Heart left ventricle (tissue), 16 donors: ENCODE measurements at regions not wholly inside any gene's neighbourhood (a gene's known extent, or its start where the extent isn't known, plus 50 kb on each side); places are given as distances from the start of the nearest gene placed in this dataset.

Source experiments
- ATAC-seq, 4 donors: fragments of 200-7000 bp; cut with Tn5 transposase; one replicate each; pipeline ENCODE4 v1.9.1; 2020 to 2022; ENCODE audit warnings: moderate library complexity in 4 of 4, mild to moderate bottlenecking in 3 of 4, moderate number of reproducible peaks in 1 of 4
- DNase-seq, 5 donors: peaks; one replicate each; pipeline ENCODE4 v3.0.0-alpha.2; 2020
- H3K27ac ChIP-seq, 12 donors: fragments of 200-600 bp; sonication (generic) in 4 of 12; one replicate each; pipeline versions ENCODE4 v1.5.0 to v1.8.0; 2016 to 2022; ENCODE audit warnings: mild to moderate bottlenecking in 2 of 12
- H3K27me3 ChIP-seq, 9 donors: fragments of 200-600 bp; sonication (generic) in 2 of 9; one replicate each; pipeline versions ENCODE4 v1.5.1 to v1.8.0; 2016 to 2022; ENCODE audit warnings: mild to moderate bottlenecking in 3 of 9
- H3K36me3 ChIP-seq, 9 donors: fragments of 200-600 bp; sonication (generic) in 2 of 9; one replicate each; pipeline versions ENCODE4 v1.5.0 to v1.8.0; 2018 to 2022; ENCODE audit warnings: mild to moderate bottlenecking in 2 of 9
- H3K4me1 ChIP-seq, 12 donors: fragments of 200-600 bp; sonication (generic) in 4 of 12; one replicate each; pipeline versions ENCODE4 v1.5.0 to v1.8.0; 2016 to 2022; ENCODE audit warnings: mild to moderate bottlenecking in 3 of 12
- H3K4me3 ChIP-seq, 12 donors: fragments of 200-600 bp; sonication (generic) in 4 of 12; one replicate each; pipeline versions ENCODE4 v1.5.0 to v1.8.0; 2017 to 2022; ENCODE audit warnings: mild to moderate bottlenecking in 9 of 12, moderate library complexity in 4 of 12
- H3K9me3 ChIP-seq, 12 donors: fragments of 200-600 bp; sonication (generic) in 4 of 12; one replicate each; pipeline versions ENCODE4 v1.5.0 to v1.8.0; 2016 to 2022; ENCODE audit warnings: mild to moderate bottlenecking in 1 of 12
- POLR2A ChIP-seq, 2 donors: fragments of 450-650 bp; IDR thresholded peaks; one replicate each; pipeline ENCODE4 v1.6.1; 2017; ENCODE audit warnings: antibody characterized with exemption in 2 of 2, mild to moderate bottlenecking in 2 of 2, moderate library complexity in 2 of 2
- WGBS, 4 donors: extraction: QIAGEN DNeasy Blood & Tissue Kit in 2 of 4; methylation state at CpG; one replicate each; pipeline versions ENCODE4 v1.1.5 to v1.1.7; 2013 to 2018; 5-methylcytosine and 5-hydroxymethylcytosine counted together
- intact Hi-C, 10 donors: fragments of 100-400 bp; cut with DNase I; formaldehyde crosslinking; loops; one replicate each; pipeline versions ENCODE4 v1.11.1 to v1.14.2; 2022
- TF ChIP-seq, protein P1 (sequence below), 12 donors: fragments of 200-600 bp; sonication (generic) in 4 of 12; IDR thresholded peaks; one replicate each; pipeline versions ENCODE4 v1.5.0 to v1.8.0; 2018 to 2022; ENCODE audit warnings: antibody characterized with exemption in 12 of 12, mild to moderate bottlenecking in 5 of 12
- donor health status: ischemic (EF 13 %, LVEDD 7.1; RV severe dilation, severe dysfunction).
- donor health status: healthy with polysubstance abuse.
- donor health status: DM: no; HTN: yes; CAD: no.
- donor health status: DM: no; HTN: no; CAD: no.
- donor health status: ischemic (EF 25% LVEDD 6.9; RV normal size, moderate dysfunction).
- donor health status: ischemic (EF 25% LVEDD 5.7; RV mildly dilated, moderate dysfunction).
- donor health status: healthy.
- donor health status: DM: yes; HTN: yes; CAD: no.
- donor health status: ischemic (EF 35%, LVEDD 5.7; RV mildly dilated, moderate dysfunction).
- donor health status: nonischemic (EF 11% LVEDD 7.7; RV severe dilation, severe dysfunction).
- donor health status: DM: yes; HTN: yes; CAD: no.
- donor health status: PGD.
- donor health status: ischemic (EF 29% LVEDD 5.4; RV normal size, mild dysfunction).
- donor health status: nonischemic (EF 23%, LVEDD 6.1; RV moderate dilation, normal function).

DNA sequence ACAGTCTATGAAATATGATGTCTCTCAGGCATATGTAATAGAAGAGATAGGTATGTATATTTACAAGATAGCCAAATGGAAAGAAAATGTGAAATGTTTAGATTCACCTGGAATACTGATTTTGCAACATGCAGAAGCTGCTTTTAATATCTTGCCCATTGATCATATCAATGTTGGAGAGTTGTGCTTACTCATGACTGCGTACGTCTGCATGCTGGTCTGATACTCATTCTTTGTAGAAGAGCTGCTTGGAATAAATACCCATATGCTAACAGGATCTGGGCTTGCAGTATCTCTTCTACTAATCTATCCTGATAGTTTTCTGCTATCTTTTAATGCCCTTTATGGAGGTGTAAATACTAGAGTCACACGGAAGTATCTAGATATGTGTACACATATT is 120.6 kb upstream of the FOXP2 start:
- DNase-seq (no peak), ATAC-seq (no peak)
- H3K9me3 ChIP-seq = peaks cover 0 to 3% (median 0%) of the 10 kb centered on the region in 12 donors
- H3K27me3 ChIP-seq = no peaks in the 10 kb centered on the region
- 81 to 89% (median 88%) methylated on average over 3 of the region's 3 CpGs for WGBS, 4 donors
- no peak overlapping the region for H3K27ac ChIP-seq
- H3K4me1 ChIP-seq = no peaks in the 10 kb centered on the region
- H3K36me3 ChIP-seq = no peaks in the 10 kb centered on the region
- intact Hi-C loops = no loop called here
- no peak for TF ChIP-seq POLR2A (IDR thresholded peaks at IDR 0.05)
- TF ChIP-seq, protein P1, sequence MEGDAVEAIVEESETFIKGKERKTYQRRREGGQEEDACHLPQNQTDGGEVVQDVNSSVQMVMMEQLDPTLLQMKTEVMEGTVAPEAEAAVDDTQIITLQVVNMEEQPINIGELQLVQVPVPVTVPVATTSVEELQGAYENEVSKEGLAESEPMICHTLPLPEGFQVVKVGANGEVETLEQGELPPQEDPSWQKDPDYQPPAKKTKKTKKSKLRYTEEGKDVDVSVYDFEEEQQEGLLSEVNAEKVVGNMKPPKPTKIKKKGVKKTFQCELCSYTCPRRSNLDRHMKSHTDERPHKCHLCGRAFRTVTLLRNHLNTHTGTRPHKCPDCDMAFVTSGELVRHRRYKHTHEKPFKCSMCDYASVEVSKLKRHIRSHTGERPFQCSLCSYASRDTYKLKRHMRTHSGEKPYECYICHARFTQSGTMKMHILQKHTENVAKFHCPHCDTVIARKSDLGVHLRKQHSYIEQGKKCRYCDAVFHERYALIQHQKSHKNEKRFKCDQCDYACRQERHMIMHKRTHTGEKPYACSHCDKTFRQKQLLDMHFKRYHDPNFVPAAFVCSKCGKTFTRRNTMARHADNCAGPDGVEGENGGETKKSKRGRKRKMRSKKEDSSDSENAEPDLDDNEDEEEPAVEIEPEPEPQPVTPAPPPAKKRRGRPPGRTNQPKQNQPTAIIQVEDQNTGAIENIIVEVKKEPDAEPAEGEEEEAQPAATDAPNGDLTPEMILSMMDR (IDR thresholded peaks at IDR 0.05) = no peak
- no peak overlapping the region for H3K4me3 ChIP-seq

DNA sequence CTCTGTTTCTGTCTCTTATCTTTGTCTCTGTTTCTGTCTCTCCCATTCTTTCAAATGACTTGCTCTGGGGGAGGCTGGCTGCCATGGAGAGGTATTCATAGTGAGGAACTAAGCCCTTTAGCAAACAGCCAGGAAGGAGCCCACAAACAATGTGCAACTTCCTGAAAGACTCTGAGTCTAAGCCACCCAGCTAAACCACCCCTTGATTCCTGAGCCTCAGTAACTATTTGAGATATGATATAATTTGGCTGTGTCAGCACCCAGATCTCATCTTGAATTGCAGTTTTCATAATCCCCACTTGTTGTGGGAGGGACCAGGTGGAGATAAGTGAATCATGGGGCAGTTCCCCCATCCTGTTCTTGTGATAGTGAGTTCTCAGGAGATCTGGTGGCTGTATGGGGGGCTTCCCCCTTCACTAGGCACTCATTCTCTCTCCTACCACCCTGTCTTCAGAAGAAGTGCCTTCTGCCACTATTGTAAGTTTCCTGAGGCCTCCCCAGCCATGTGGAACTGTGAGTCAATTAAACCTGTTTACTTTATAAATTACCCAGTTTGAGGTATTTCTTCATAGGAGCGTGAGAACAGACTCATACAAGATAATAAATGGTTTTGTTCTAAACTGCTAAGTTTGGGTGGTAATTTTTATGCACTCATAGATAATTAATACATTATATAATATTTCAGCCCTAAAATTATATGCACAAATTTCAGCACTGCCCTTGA is 121.2 kb upstream of the FOXP2 start:
- intact Hi-C loops = no loop called here
- no peaks in the 10 kb centered on the region for H3K27me3 ChIP-seq
- H3K9me3 ChIP-seq = peaks cover 0 to 3% (median 0%) of the 10 kb centered on the region in 12 donors
- DNase-seq = no peak
- no peak overlapping the region for H3K4me3 ChIP-seq
- ATAC-seq = no peak
- H3K4me1 ChIP-seq = no peaks in the 10 kb centered on the region
- 84 to 90% (median 86%) methylated on average over 1 of the region's 1 CpG for WGBS, 4 donors
- no peak overlapping the region for H3K27ac ChIP-seq
- H3K36me3 ChIP-seq = no peaks in the 10 kb centered on the region
- no peak for TF ChIP-seq POLR2A (IDR thresholded peaks at IDR 0.05)
- TF ChIP-seq, protein P1 (IDR thresholded peaks at IDR 0.05) = no peak

DNA sequence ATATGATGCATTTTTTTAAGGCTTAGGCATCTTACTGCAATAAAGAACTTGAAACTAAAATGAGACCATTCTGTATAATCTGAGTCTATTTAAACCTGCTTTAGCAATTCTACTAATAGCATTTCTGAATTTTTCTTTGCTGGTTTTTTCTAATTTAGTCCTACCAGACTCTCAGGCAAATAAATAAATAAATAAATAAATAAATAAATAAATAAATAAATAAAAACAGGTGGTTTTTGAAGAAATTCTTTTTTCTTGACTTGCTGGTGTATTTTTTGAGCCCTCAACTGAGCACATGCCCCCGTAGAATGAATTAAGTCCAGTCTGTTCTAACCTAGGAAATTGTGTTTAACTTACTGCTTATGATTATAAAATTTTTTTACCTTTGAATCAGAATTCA is 134.7 kb upstream of the FOXP2 start:
- DNase-seq = no peak
- 87 to 92% (median 89%) methylated on average over 1 of the region's 1 CpG for WGBS, 4 donors
- Histone ChIP-seq H3K4me1 (no peaks in the 10 kb centered on the region), H3K27ac (no peak overlapping the region), H3K9me3 (no peaks in the 10 kb centered on the region), H3K36me3 (no peaks in the 10 kb centered on the region), H3K27me3 (no peaks in the 10 kb centered on the region), H3K4me3 (no peak overlapping the region)
- intact Hi-C loops = no loop called here
- ATAC-seq = no peak
- no peak for TF ChIP-seq POLR2A (IDR thresholded peaks at IDR 0.05)
- TF ChIP-seq, protein P1 (IDR thresholded peaks at IDR 0.05) = no peak

DNA sequence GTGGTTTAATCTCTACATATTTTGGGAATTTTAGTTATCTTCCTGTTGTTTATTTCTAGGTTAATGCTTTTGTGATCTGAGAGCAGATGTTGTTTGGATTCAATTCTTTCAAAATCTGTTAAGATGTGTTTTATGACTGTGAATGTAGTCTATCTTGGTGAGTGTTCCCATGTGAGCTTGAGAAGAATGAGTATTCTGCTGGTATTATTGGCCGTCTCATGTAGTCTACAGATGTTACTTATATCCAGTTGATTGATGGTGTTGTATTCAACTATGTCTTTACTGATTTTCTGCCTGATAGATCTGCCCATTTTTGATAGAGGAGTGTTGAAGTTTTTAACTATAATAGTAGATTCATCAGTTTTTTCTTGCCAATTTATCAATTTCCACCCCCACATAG is 141.4 kb upstream of the FOXP2 start:
- no peaks in the 10 kb centered on the region for H3K4me1 ChIP-seq
- DNase-seq = no peak
- H3K27me3 ChIP-seq = no peaks in the 10 kb centered on the region
- H3K4me3 ChIP-seq = no peak overlapping the region
- intact Hi-C loops = no loop called here
- no peaks in the 10 kb centered on the region for H3K36me3 ChIP-seq
- H3K27ac ChIP-seq = no peak overlapping the region
- peaks cover 0 to 9% (median 0%) of the 10 kb centered on the region in 12 donors for H3K9me3 ChIP-seq
- WGBS, 4 donors = 76 to 93% (median 80%) methylated on average over 1 of the region's 1 CpG
- ATAC-seq = no peak
- TF ChIP-seq, protein P1 (IDR thresholded peaks at IDR 0.05) = no peak
- no peak for TF ChIP-seq POLR2A (IDR thresholded peaks at IDR 0.05)
